Spleen (tissue), 11 donors: ENCODE measurements at regions not wholly inside any gene's neighbourhood (a gene's known extent, or its start where the extent isn't known, plus 50 kb on each side); places are given as distances from the start of the nearest gene placed in this dataset.
"Not testable (repeated sequence)": the region's sequence is repeated elsewhere in the genome, so short reads cannot be mapped to it uniquely, and the experiment has no call there.

Experiments
- DNase-seq: peaks from one replicate; pipeline ENCODE4 v3.0.0-alpha.2; 2020
- H3K27ac ChIP-seq, 8 donors: fragments of 200-600 bp; sonication (generic) in 7 of 8; 1 replicate in 4 of 8; 2 replicates in 4 of 8; pipeline versions ENCODE4 v1.5.0 to v1.8.0; 2016 to 2021; ENCODE audit warnings: inconsistent platforms in 4 of 8, mild to moderate bottlenecking in 4 of 8, moderate library complexity in 1 of 8
- H3K27me3 ChIP-seq, 7 donors: fragments of 200-600 bp; sonication (generic) in 6 of 7; replicated peaks in 1 of 7; 1 replicate in 4 of 7; 2 replicates in 3 of 7; pipeline versions ENCODE4 v1.5.0 to v1.8.0; 2016 to 2021; ENCODE audit warnings: inconsistent platforms in 3 of 7, mild to moderate bottlenecking in 1 of 7
- H3K36me3 ChIP-seq, 6 donors: fragments of 200-600 bp; sonication (generic) in 5 of 6; 1 replicate in 4 of 6; 2 replicates in 2 of 6; pipeline versions ENCODE4 v1.5.0 to v1.8.0; 2016 to 2021; ENCODE audit warnings: inconsistent platforms in 2 of 6
- H3K4me1 ChIP-seq, 6 donors: fragments of 200-600 bp; sonication (generic) in 5 of 6; 1 replicate in 3 of 6; 2 replicates in 3 of 6; pipeline versions ENCODE4 v1.5.0 to v1.8.0; 2016 to 2021; ENCODE audit warnings: inconsistent platforms in 3 of 6
- H3K4me3 ChIP-seq, 8 donors: fragments of 200-600 bp; sonication (generic) in 7 of 8; 1 replicate in 4 of 8; 2 replicates in 4 of 8; pipeline versions ENCODE4 v1.5.0 to v1.8.0; 2016 to 2021; ENCODE audit warnings: inconsistent platforms in 4 of 8, mild to moderate bottlenecking in 4 of 8, moderate library complexity in 2 of 8
- H3K9me3 ChIP-seq, 8 donors: fragments of 200-600 bp; sonication (generic) in 7 of 8; 1 replicate in 4 of 8; 2 replicates in 4 of 8; pipeline versions ENCODE4 v1.5.0 to v1.8.0; 2016 to 2021; ENCODE audit warnings: inconsistent platforms in 4 of 8
- POLR2A ChIP-seq, 3 donors: fragments of 450-650 bp; IDR thresholded peaks; one replicate each; pipeline ENCODE4 v1.5.1; 2017; ENCODE audit warnings: antibody characterized with exemption in 3 of 3, mild to moderate bottlenecking in 1 of 3
- POLR2AphosphoS5 ChIP-seq, 3 donors: sonication (generic); formaldehyde crosslinking; IDR thresholded peaks; one replicate each; pipeline ENCODE4 v1.5.1; 2017; ENCODE audit warnings: antibody characterized with exemption in 3 of 3
- WGBS, 5 donors: extraction: QIAGEN DNeasy Blood & Tissue Kit in 3 of 5; methylation state at CpG; one replicate each; pipeline versions ENCODE4 v1.1.5 to v1.1.7; 2013 to 2018; 5-methylcytosine and 5-hydroxymethylcytosine counted together
- intact Hi-C: fragments of 100-400 bp; cut with DNase I; formaldehyde crosslinking; loops from one replicate; pipeline ENCODE4 v1.15.0; 2023; ENCODE audit warnings: low total_unique reads
- TF ChIP-seq, protein P1 (sequence below), 11 experiments: fragments of 200-600 bp in 7 of 11; fragments of 450-650 bp in 4 of 11; sonication (generic) in 4 of 11; IDR thresholded peaks in 8 of 11; conservative IDR thresholded peaks in 3 of 11; 1 replicate in 7 of 11; 2 replicates in 4 of 11; pipeline versions ENCODE4 v1.4.0 to v1.8.0; 2016 to 2021; ENCODE audit warnings: antibody characterized with exemption in 11 of 11, inconsistent platforms in 4 of 11, mild to moderate bottlenecking in 1 of 11
- donor health status: healthy with polysubstance abuse.
- donor health status: DM: no; HTN: no; CAD: no; lungs with moderate emphysema.
- donor health status: DM: no; HTN: no; CAD: no.
- donor health status: Bipolar disorder and iron deficiency.
- donor health status: healthy.
- donor health status: DM: no; HTN: no; CAD: no.
- donor health status: DM: yes; HTN: yes; CAD: no.

DNA sequence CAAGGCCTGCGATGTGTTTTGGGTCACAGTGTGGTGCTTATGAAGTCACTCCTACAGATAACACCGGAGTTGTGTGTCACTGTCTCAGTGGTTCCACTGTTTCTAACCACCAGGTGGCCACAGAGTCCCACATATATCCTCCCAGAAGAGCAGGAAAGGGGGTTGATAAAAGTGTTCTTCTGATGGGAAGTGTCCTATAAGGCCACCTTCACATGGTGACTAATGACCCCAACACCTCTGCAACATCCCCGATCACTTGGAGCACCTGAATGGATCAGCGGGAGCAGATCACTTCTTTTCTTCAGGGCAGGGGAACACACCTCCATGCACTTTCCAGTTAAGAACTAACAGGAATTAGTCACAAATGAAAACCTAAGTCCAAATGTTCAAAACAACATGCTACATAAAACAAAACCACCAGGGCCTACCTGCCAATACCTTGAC lies 111.5 kb downstream of the PPIAL4G start:
- H3K36me3 ChIP-seq, H3K4me3 ChIP-seq, intact Hi-C loops, H3K9me3 ChIP-seq, DNase-seq, H3K27me3 ChIP-seq: not testable (repeated sequence)
- Histone ChIP-seq H3K27ac (peak overlapping the region in 5 of 8 donors; percentile 59 to 82 (median 67)), H3K4me1 (peaks cover 10 to 43% (median 35%) of the 10 kb centered on the region in 6 donors)
- WGBS, 5 donors: 4 to 16% (median 10%) methylated on average over 4 of the region's 4 CpGs
- peak in 1 of 3 donors; percentile 54 for TF ChIP-seq POLR2AphosphoS5 (IDR thresholded peaks at IDR 0.05)
- TF ChIP-seq, protein P1, sequence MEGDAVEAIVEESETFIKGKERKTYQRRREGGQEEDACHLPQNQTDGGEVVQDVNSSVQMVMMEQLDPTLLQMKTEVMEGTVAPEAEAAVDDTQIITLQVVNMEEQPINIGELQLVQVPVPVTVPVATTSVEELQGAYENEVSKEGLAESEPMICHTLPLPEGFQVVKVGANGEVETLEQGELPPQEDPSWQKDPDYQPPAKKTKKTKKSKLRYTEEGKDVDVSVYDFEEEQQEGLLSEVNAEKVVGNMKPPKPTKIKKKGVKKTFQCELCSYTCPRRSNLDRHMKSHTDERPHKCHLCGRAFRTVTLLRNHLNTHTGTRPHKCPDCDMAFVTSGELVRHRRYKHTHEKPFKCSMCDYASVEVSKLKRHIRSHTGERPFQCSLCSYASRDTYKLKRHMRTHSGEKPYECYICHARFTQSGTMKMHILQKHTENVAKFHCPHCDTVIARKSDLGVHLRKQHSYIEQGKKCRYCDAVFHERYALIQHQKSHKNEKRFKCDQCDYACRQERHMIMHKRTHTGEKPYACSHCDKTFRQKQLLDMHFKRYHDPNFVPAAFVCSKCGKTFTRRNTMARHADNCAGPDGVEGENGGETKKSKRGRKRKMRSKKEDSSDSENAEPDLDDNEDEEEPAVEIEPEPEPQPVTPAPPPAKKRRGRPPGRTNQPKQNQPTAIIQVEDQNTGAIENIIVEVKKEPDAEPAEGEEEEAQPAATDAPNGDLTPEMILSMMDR (IDR thresholded peaks at IDR 0.05 in 8 of 11, conservative IDR thresholded peaks at IDR 0.05 in 3 of 11): peak; percentile 69 to 94 (median 82)

DNA sequence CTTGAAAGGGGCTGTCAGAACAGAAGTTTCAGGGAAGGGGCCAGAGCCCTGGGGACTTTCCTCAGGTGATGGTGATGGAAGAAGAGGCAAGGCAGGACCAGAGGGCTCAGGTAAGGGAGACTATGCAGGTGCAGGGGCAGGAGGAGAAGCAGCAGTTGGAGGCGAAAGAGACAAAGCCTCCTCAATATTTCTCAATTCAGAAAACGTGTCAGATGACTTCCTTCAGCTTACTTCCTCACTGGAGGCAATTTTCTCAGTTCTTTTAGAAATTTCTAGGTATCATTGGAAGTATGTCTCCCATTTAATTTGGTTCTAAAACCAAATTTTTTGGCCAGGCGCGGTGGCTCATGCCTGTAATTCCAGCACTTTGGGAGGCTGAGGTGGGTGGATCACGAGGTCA lies 112.4 kb downstream of the PPIAL4G start:
- 63 to 72% (median 67%) methylated on average over 5 of the region's 5 CpGs for WGBS, 5 donors
- H3K9me3 ChIP-seq, H3K4me3 ChIP-seq, intact Hi-C loops, H3K27me3 ChIP-seq, H3K36me3 ChIP-seq, DNase-seq: not testable (repeated sequence)
- peaks cover 10 to 43% (median 35%) of the 10 kb centered on the region in 6 donors for H3K4me1 ChIP-seq
- peak overlapping the region in 1 of 8 donors; percentile 67 for H3K27ac ChIP-seq

DNA sequence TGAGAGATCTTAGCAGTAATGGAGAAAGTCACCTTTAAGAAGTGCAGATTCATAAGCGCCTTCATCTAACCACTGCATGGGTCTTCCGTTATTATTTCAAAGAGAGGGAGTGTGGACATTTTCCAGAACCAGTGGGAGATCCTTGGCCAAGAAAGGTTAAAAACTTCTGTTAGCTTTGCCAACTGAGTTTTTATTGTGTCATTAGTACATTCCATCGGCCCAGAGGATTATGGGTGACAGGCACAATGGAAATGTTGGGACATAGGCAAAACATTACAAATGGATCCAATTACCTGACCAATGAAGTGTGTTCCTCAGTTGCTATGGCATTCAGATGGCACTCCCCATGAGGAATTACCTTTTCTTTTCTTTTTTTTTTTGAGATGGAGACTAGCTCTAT lies 115.5 kb downstream of the PPIAL4G start:
- H3K4me1 ChIP-seq: peaks cover 9 to 28% (median 21%) of the 10 kb centered on the region in 6 donors
- TF ChIP-seq POLR2A (IDR thresholded peaks at IDR 0.05): no peak
- TF ChIP-seq, protein P1 (IDR thresholded peaks at IDR 0.05 in 8 of 11, conservative IDR thresholded peaks at IDR 0.05 in 3 of 11): no peak
- TF ChIP-seq POLR2AphosphoS5 (IDR thresholded peaks at IDR 0.05): no peak
- intact Hi-C loops: no loop called here
- no peak overlapping the region for H3K4me3 ChIP-seq
- no peak overlapping the region for H3K27ac ChIP-seq
- no peak for DNase-seq
- 87 to 90% (median 89%) methylated on average over 3 of the region's 3 CpGs for WGBS, 5 donors
- no peaks in the 10 kb centered on the region for H3K36me3 ChIP-seq
- H3K9me3 ChIP-seq: no peaks in the 10 kb centered on the region
- H3K27me3 ChIP-seq: peaks cover 0 to 10% (median 2%) of the 10 kb centered on the region in 7 donors

DNA sequence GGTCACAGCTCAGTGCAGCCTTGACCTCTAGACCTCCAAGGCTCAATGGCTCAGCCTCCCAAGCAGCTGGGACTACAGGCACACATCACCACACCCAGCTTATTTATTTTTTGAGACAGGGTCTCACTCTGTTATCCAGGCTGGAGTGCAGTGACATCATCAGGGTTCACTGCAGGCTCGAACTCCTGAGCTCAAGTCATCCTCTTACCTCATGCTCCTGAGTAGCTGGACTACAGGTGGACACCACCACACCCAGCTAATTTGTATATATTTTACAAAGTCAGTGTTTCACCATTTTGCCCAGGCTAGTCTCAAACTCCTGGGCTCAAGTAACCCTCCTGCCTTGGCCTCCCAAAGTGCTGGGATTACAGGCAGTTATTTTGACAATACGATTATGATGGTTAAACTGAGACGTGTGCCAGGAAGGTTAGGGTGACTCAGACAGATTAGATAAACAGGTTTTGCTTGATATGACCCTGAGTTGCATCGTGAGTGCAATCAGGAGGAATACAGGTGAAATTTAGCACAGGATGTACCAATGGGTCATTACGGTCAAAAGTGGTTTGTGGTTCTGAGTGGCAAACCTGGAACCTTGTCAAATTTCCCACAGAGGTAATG lies 116.9 kb downstream of the PPIAL4G start:
- 68 to 79% (median 77%) methylated on average over 5 of the region's 5 CpGs for WGBS, 5 donors
- H3K27ac ChIP-seq, H3K4me3 ChIP-seq, intact Hi-C loops, H3K9me3 ChIP-seq, DNase-seq, H3K36me3 ChIP-seq: not testable (repeated sequence)
- H3K27me3 ChIP-seq: peaks cover 0 to 23% (median 15%) of the 10 kb centered on the region in 7 donors
- peaks cover 8 to 28% (median 20%) of the 10 kb centered on the region in 6 donors for H3K4me1 ChIP-seq

DNA sequence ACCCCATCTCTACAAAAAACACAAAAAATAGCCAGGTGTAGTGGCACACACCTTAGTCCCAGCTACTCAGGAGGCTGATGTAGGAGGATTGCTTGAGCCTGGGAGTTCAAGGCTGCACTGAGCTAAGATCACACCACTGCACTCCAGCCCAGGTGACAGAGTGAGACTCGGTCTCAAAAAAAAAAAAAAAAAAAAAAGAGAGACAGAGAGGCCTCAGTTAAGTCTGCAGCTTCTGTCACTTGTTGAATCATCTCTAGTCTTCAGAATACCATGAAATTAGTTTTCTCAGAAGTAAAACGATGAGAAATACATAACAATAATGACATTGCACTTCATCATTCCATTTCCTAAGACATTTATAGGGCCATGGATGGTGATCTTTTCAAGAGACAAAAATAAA lies 118.0 kb downstream of the PPIAL4G start:
- H3K27ac ChIP-seq, H3K9me3 ChIP-seq, intact Hi-C loops, H3K4me3 ChIP-seq, DNase-seq, H3K36me3 ChIP-seq: not testable (repeated sequence)
- H3K27me3 ChIP-seq: peaks cover 0 to 34% (median 25%) of the 10 kb centered on the region in 7 donors
- peaks cover 10 to 24% (median 16%) of the 10 kb centered on the region in 6 donors for H3K4me1 ChIP-seq
- WGBS, 5 donors: 70 to 89% (median 80%) methylated on average over 2 of the region's 2 CpGs

DNA sequence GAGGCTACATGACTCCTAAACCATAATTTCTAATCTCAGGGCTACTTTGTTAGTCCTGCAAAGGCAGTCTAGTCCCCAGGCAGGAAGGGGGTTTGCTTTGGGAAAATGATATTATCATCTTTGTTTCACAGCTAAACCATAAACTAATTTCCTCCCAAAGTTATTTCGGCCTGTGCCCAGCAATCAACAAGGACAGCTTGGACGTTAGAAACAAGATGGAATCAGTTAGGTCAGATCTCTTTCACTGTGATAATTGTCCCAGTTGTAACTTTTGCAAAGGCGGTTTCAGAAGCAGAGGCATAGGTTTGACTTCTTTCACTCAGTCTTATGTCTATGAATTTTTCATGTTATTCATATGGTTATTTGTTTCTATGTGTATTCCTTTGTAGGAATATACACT lies 119.1 kb downstream of the PPIAL4G start:
- H3K9me3 ChIP-seq, DNase-seq, intact Hi-C loops, H3K36me3 ChIP-seq, H3K27ac ChIP-seq, H3K4me3 ChIP-seq: not testable (repeated sequence)
- Histone ChIP-seq H3K4me1 (peaks cover 10 to 24% (median 16%) of the 10 kb centered on the region in 6 donors), H3K27me3 (peaks cover 0 to 46% (median 37%) of the 10 kb centered on the region in 7 donors)
- 83 to 93% (median 86%) methylated on average over 3 of the region's 3 CpGs for WGBS, 5 donors
